ENCODE measurements at regions not wholly inside any gene's neighbourhood (a gene's known extent, or its start where the extent isn't known, plus 50 kb on each side); places are given as distances from the start of the nearest gene placed in this dataset.

DNA sequence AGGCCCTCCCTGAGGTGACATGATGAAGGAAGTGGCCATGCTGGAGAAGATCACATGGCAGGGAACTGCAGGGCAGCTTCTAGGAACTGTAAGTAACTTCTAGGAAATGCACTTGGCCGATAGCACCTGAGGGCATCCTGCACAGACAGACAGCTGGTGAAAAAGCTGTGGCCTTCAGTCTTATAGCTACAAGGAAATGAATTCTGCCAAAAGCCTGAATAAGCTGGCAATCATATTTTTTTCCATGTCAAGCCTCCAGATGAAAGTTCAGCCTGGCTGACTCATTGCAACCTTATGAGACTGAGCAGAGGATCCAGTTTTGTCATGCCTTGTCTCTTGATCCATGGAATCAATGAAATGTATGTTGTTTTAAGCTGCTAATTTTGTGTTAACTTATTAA, 91.1 kb upstream of the CACNA2D1 start:
- TF ChIP-seq CTCF (IDR thresholded peaks at IDR 0.05) = no peak
- H3K36me3 Mint-ChIP-seq (ENCODE audit: low read depth) = peaks cover 5% of the 10 kb centered on the region; the same call in 1 of the 2 replicates
- H3K4me3 Mint-ChIP-seq = no peak overlapping the region
- peaks cover 12% of the 10 kb centered on the region for H3K4me1 Mint-ChIP-seq (ENCODE audit: low read depth)
- H3K27ac Mint-ChIP-seq = no peak overlapping the region
- peak; percentile 30 for DNase-seq
- H3K27me3 Mint-ChIP-seq (ENCODE audit: insufficient read depth) = peaks cover 5% of the 10 kb centered on the region
- H3K9me3 Mint-ChIP-seq = peaks cover 9% of the 10 kb centered on the region

GRCh38 chr7:82530361-82530760, 86.8 kb upstream of the CACNA2D1 start:
- no peaks in the 10 kb centered on the region for H3K36me3 Mint-ChIP-seq (ENCODE audit: low read depth)
- peaks cover 33% of the 10 kb centered on the region for H3K4me1 Mint-ChIP-seq (ENCODE audit: low read depth)
- TF ChIP-seq CTCF (IDR thresholded peaks at IDR 0.05) = no peak
- no peak for DNase-seq
- H3K9me3 Mint-ChIP-seq = no peaks in the 10 kb centered on the region; the same call in 1 of the 2 replicates
- no peaks in the 10 kb centered on the region; the same call in 1 of the 2 replicates for H3K27me3 Mint-ChIP-seq (ENCODE audit: insufficient read depth)
- H3K4me3 Mint-ChIP-seq = no peak overlapping the region
- H3K27ac Mint-ChIP-seq = no peak overlapping the region

- Mint-ChIP-seq H3K4me3 (no peak overlapping the region), H3K9me3 (no peaks in the 10 kb centered on the region; the same call in 1 of the 2 replicates), H3K27ac (no peak overlapping the region), H3K4me1 (ENCODE audit: low read depth) (peaks cover 33% of the 10 kb centered on the region), H3K27me3 (ENCODE audit: insufficient read depth) (no peaks in the 10 kb centered on the region; the same call in 1 of the 2 replicates), H3K36me3 (ENCODE audit: low read depth) (no peaks in the 10 kb centered on the region)
- TF ChIP-seq CTCF (IDR thresholded peaks at IDR 0.05) = no peak
- no peak for DNase-seq
Observed at GRCh38 chr7:82528577-82529310, 85.2 kb upstream of the CACNA2D1 start.

DNA sequence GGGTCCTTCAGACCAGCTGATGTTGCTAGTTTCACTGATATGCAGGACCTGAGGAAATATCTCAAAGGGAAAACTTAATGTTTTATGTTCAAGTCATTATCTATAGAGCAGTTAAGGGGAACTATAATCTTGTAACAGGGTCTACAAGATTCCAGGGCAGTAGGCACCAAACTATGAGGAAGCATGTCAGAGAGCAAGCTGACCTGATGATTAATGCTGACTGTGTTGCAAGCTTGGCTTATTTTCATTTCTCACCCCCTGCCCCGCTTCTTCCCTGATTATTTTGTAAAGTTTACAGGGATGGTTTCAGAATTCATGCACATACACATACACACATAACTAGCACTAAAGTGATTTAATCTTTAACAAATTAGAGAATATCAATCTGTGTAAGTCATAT, 84.3 kb upstream of the CACNA2D1 start:
- Mint-ChIP-seq H3K27me3 (ENCODE audit: insufficient read depth) (peaks cover 2% of the 10 kb centered on the region; the same call in 1 of the 2 replicates), H3K9me3 (no peaks in the 10 kb centered on the region; the same call in 1 of the 2 replicates), H3K36me3 (ENCODE audit: low read depth) (no peaks in the 10 kb centered on the region), H3K4me1 (ENCODE audit: low read depth) (peaks cover 33% of the 10 kb centered on the region), H3K27ac (no peak overlapping the region), H3K4me3 (no peak overlapping the region)
- no peak for TF ChIP-seq CTCF (IDR thresholded peaks at IDR 0.05)
- DNase-seq = no peak

- H3K4me3 Mint-ChIP-seq = no peak overlapping the region
- no peak for DNase-seq
- H3K9me3 Mint-ChIP-seq = no peaks in the 10 kb centered on the region
- no peaks in the 10 kb centered on the region for H3K36me3 Mint-ChIP-seq (ENCODE audit: low read depth)
- H3K27me3 Mint-ChIP-seq (ENCODE audit: insufficient read depth) = peaks cover 4% of the 10 kb centered on the region
- no peak for TF ChIP-seq CTCF (IDR thresholded peaks at IDR 0.05)
- H3K27ac Mint-ChIP-seq = no peak overlapping the region
- peaks cover 7% of the 10 kb centered on the region; the same call in 1 of the 2 replicates for H3K4me1 Mint-ChIP-seq (ENCODE audit: low read depth)
Observed at GRCh38 chr7:82521906-82522445, 78.4 kb upstream of the CACNA2D1 start.
